Naive thymus-derived CD4-positive, alpha-beta T cell (primary cell): ENCODE measurements at regions not wholly inside any gene's neighbourhood (a gene's known extent, or its start where the extent isn't known, plus 50 kb on each side); places are given as distances from the start of the nearest gene placed in this dataset.

Experiments used
- ATAC-seq: fragments of 150-1000 bp; cut with Tn5 transposase; 2 replicates; pipeline ENCODE4 v1.10.0; 2021; ENCODE audit warnings: mild to moderate bottlenecking, moderate library complexity
- CTCF ChIA-PET: fragments of 350-600 bp; sonication (Branson Sonifier 250); formaldehyde crosslinking; loops from one replicate; lab custom pipeline; 2021; ENCODE audit warnings: antibody characterized with exemption; lab: Charles Lee
- POLR2A ChIA-PET: fragments of 350-600 bp; sonication (Branson Sonifier 250); formaldehyde crosslinking; loops from one replicate; lab custom pipeline; 2021; ENCODE audit warnings: antibody characterized with exemption, inconsistent platforms; lab: Charles Lee
- DNase-seq, 9 donors: peaks; one replicate each; pipeline versions ENCODE4 v3.0.0 to v3.0.0-alpha.2; 2020 to 2022; ENCODE audit warnings: mixed read lengths in 1 of 9
- H3K27ac ChIP-seq: one replicate; pipeline ENCODE4 v1.7.0; 2013; ENCODE audit warnings: mild to moderate bottlenecking, low read depth, low read length, moderate library complexity
- H3K27me3 ChIP-seq, 2 donors: one replicate each; pipeline ENCODE4 v1.7.0; 2013; ENCODE audit warnings: low read length in 2 of 2, mild to moderate bottlenecking in 2 of 2, moderate library complexity in 2 of 2; ENCODE audit not compliant: control insufficient read depth in 2 of 2, insufficient read depth in 2 of 2
- H3K36me3 ChIP-seq, 3 experiments: 1 replicate in 2 of 3; 2 replicates in 1 of 3; pipeline ENCODE4 v1.7.0; 2013; ENCODE audit warnings: low read length in 3 of 3, mild to moderate bottlenecking in 3 of 3, moderate library complexity in 1 of 3; ENCODE audit not compliant: insufficient read depth in 3 of 3, control insufficient read depth in 2 of 3
- H3K4me1 ChIP-seq, 2 donors: one replicate each; pipeline ENCODE4 v1.7.0; 2013; ENCODE audit warnings: low read length in 2 of 2, mild to moderate bottlenecking in 2 of 2, moderate library complexity in 1 of 2; ENCODE audit not compliant: control insufficient read depth in 2 of 2, insufficient read depth in 2 of 2
- H3K4me3 ChIP-seq: 2 replicates; pipeline ENCODE4 v1.7.0; 2013; ENCODE audit warnings: mild to moderate bottlenecking, low read length
- H3K9me3 ChIP-seq, 3 experiments: 1 replicate in 2 of 3; 2 replicates in 1 of 3; pipeline ENCODE4 v1.7.0; 2013; ENCODE audit warnings: low read length in 3 of 3; ENCODE audit not compliant: control insufficient read depth in 2 of 3
- H3K27ac Mint-ChIP-seq, 9 donors: one replicate each; pipeline ENCODE4 v1.8.0; 2020 to 2022; ENCODE audit warnings: mixed read lengths in 9 of 9, mild to moderate bottlenecking in 8 of 9, moderate library complexity in 5 of 9, inconsistent platforms in 2 of 9
- H3K27me3 Mint-ChIP-seq, 5 donors: one replicate each; pipeline ENCODE4 v1.8.0; 2021 to 2022; ENCODE audit warnings: mixed read lengths in 5 of 5, mild to moderate bottlenecking in 1 of 5
- H3K36me3 Mint-ChIP-seq, 5 donors: one replicate each; pipeline ENCODE4 v1.8.0; 2020 to 2022; ENCODE audit warnings: mixed read lengths in 5 of 5, mild to moderate bottlenecking in 3 of 5, inconsistent platforms in 1 of 5
- H3K4me1 Mint-ChIP-seq, 7 donors: one replicate each; pipeline ENCODE4 v1.8.0; 2020 to 2022; ENCODE audit warnings: mixed read lengths in 7 of 7, mild to moderate bottlenecking in 3 of 7, inconsistent platforms in 1 of 7
- H3K4me3 Mint-ChIP-seq, 10 donors: one replicate each; pipeline ENCODE4 v1.8.0; 2020 to 2022; ENCODE audit warnings: mild to moderate bottlenecking in 10 of 10, mixed read lengths in 10 of 10, moderate library complexity in 6 of 10, inconsistent platforms in 2 of 10
- H3K9me3 Mint-ChIP-seq, 11 donors: one replicate each; pipeline ENCODE4 v1.8.0; 2020 to 2022; ENCODE audit warnings: mixed read lengths in 11 of 11, mild to moderate bottlenecking in 4 of 11, inconsistent platforms in 1 of 11, moderate library complexity in 1 of 11
- intact Hi-C, 2 donors: fragments of 100-400 bp; cut with micrococcal nuclease; formaldehyde crosslinking; loops; one replicate each; pipeline ENCODE4 v1.15.1; 2023

- H3K36me3 ChIP-seq, result no peaks in the 10 kb centered on the region
- no peak overlapping the region for H3K27ac ChIP-seq
- H3K4me3 ChIP-seq, result no peak overlapping the region
- Mint-ChIP-seq H3K4me1 (no peaks in the 10 kb centered on the region), H3K27ac (no peak overlapping the region), H3K4me3 (no peak overlapping the region), H3K27me3 (no peaks in the 10 kb centered on the region), H3K36me3 (no peaks in the 10 kb centered on the region), H3K9me3 (peaks cover 0 to 9% (median 4%) of the 10 kb centered on the region in 11 donors)
- intact Hi-C loops, result no loop called here
- POLR2A ChIA-PET, result no interaction called here
- H3K4me1 ChIP-seq, result no peaks in the 10 kb centered on the region
- ATAC-seq, result no peak
- H3K9me3 ChIP-seq, result no peaks in the 10 kb centered on the region
- CTCF ChIA-PET, result no interaction called here
- DNase-seq, result no peak
- no peaks in the 10 kb centered on the region for H3K27me3 ChIP-seq
These were observed 407.3 kb downstream of the FAT4 start for GRCh38 chr4:125722009-125722408.

GRCh38 chr4:125725957-125726525, 411.3 kb downstream of the FAT4 start:
- DNase-seq, result no peak
- H3K36me3 Mint-ChIP-seq, result no peaks in the 10 kb centered on the region
- H3K27me3 ChIP-seq, result no peaks in the 10 kb centered on the region
- intact Hi-C loops, result no loop called here
- H3K27me3 Mint-ChIP-seq, result no peaks in the 10 kb centered on the region
- CTCF ChIA-PET, result no interaction called here
- H3K27ac Mint-ChIP-seq, result no peak overlapping the region
- H3K4me3 Mint-ChIP-seq, result no peak overlapping the region
- no peak for ATAC-seq
- POLR2A ChIA-PET, result no interaction called here
- peaks cover 0 to 7% (median 0%) of the 10 kb centered on the region in 11 donors for H3K9me3 Mint-ChIP-seq
- H3K9me3 ChIP-seq, result no peaks in the 10 kb centered on the region
- no peaks in the 10 kb centered on the region for H3K4me1 Mint-ChIP-seq
- no peak overlapping the region for H3K27ac ChIP-seq
- no peaks in the 10 kb centered on the region for H3K36me3 ChIP-seq
- H3K4me1 ChIP-seq, result no peaks in the 10 kb centered on the region
- no peak overlapping the region for H3K4me3 ChIP-seq

DNA sequence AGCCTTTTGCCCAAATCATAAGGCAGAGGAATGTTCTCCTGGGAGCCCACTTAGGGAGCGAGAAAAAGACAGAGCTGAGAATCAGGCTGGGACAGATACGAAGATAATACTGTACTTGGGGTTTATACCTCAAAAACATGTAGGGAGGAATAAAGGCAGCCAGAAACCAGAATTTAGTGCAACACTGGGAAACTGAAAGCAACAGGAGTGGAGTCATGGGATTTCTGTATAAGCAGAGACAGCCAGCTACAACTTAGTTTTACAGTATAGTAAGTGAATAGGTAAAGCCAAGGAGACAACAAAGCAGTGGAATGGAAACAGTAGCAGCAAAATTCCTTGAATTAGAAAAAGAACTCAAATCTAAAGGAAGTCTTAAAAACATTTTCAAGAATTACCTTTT, 413.2 kb downstream of the FAT4 start:
- Histone ChIP-seq H3K4me1 (no peaks in the 10 kb centered on the region), H3K27me3 (no peaks in the 10 kb centered on the region), H3K36me3 (no peaks in the 10 kb centered on the region), H3K4me3 (no peak overlapping the region), H3K27ac (no peak overlapping the region), H3K9me3 (no peaks in the 10 kb centered on the region)
- no peaks in the 10 kb centered on the region for H3K36me3 Mint-ChIP-seq
- ChIA-PET CTCF (no interaction called here), POLR2A (no interaction called here)
- H3K27ac Mint-ChIP-seq, result no peak overlapping the region
- DNase-seq (no peak), ATAC-seq (no peak)
- H3K4me1 Mint-ChIP-seq, result no peaks in the 10 kb centered on the region
- no peak overlapping the region for H3K4me3 Mint-ChIP-seq
- intact Hi-C loops, result no loop called here
- peaks cover 0 to 8% (median under 1%) of the 10 kb centered on the region in 11 donors for H3K9me3 Mint-ChIP-seq
- H3K27me3 Mint-ChIP-seq, result no peaks in the 10 kb centered on the region

GRCh38 chr4:125728568-125728967, 413.8 kb downstream of the FAT4 start:
- no peak overlapping the region for H3K4me3 Mint-ChIP-seq
- peaks cover 0 to 5% (median 0%) of the 10 kb centered on the region in 5 donors for H3K27me3 Mint-ChIP-seq
- no peak for DNase-seq

GRCh38 chr4:125729171-125729570, 414.4 kb downstream of the FAT4 start:
- Histone ChIP-seq H3K36me3 (no peaks in the 10 kb centered on the region), H3K9me3 (no peaks in the 10 kb centered on the region), H3K27me3 (no peaks in the 10 kb centered on the region), H3K4me1 (no peaks in the 10 kb centered on the region), H3K4me3 (no peak overlapping the region), H3K27ac (no peak overlapping the region)
- DNase-seq (no peak), ATAC-seq (no peak)
- H3K4me3 Mint-ChIP-seq, result no peak overlapping the region
- POLR2A ChIA-PET, result no interaction called here
- H3K9me3 Mint-ChIP-seq, result peaks cover 0 to 10% (median 0%) of the 10 kb centered on the region in 11 donors
- CTCF ChIA-PET, result no interaction called here
- intact Hi-C loops, result no loop called here
- H3K27me3 Mint-ChIP-seq, result peaks cover 0 to 5% (median 0%) of the 10 kb centered on the region in 5 donors
- H3K4me1 Mint-ChIP-seq, result no peaks in the 10 kb centered on the region
- H3K36me3 Mint-ChIP-seq, result no peaks in the 10 kb centered on the region
- H3K27ac Mint-ChIP-seq, result no peak overlapping the region

More at GRCh38 chr4:125728568-125728967, 413.8 kb downstream of the FAT4 start:
- no peaks in the 10 kb centered on the region for H3K27me3 ChIP-seq
- Mint-ChIP-seq H3K4me1 (no peaks in the 10 kb centered on the region), H3K27ac (no peak overlapping the region), H3K36me3 (no peaks in the 10 kb centered on the region), H3K9me3 (peaks cover 0 to 10% (median 1%) of the 10 kb centered on the region in 11 donors)
- POLR2A ChIA-PET, result no interaction called here
- no peak for ATAC-seq
- CTCF ChIA-PET, result no interaction called here
- H3K4me1 ChIP-seq, result no peaks in the 10 kb centered on the region
- H3K36me3 ChIP-seq, result no peaks in the 10 kb centered on the region
- H3K9me3 ChIP-seq, result no peaks in the 10 kb centered on the region
- no peak overlapping the region for H3K27ac ChIP-seq
- no peak overlapping the region for H3K4me3 ChIP-seq
- intact Hi-C loops, result no loop called here

DNA sequence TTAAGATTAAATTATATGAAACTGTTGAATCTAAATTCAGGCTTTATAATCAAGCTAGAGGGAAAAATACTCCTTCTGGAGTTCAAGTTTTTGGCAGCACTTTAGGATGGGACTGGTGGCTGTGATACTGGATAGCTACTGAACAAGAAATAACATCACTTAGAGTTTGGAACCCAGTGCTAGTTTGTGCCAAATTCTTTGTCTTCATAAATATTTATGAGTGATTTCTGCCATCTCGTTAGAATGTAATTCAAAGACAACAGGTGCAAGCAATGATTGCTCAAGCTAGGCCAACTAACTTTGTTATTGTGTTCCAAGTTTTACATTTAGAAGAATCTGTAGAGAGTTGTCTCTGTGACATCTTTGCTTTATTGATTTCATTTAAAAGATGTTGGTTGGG, 417.9 kb downstream of the FAT4 start:
- no peak overlapping the region for H3K27ac Mint-ChIP-seq
- Histone ChIP-seq H3K9me3 (no peaks in the 10 kb centered on the region), H3K36me3 (no peaks in the 10 kb centered on the region), H3K27me3 (no peaks in the 10 kb centered on the region), H3K4me1 (no peaks in the 10 kb centered on the region), H3K27ac (no peak overlapping the region), H3K4me3 (no peak overlapping the region)
- peaks cover 0 to 10% (median 5%) of the 10 kb centered on the region in 11 donors for H3K9me3 Mint-ChIP-seq
- peaks cover 0 to 5% (median 0%) of the 10 kb centered on the region in 5 donors for H3K27me3 Mint-ChIP-seq
- intact Hi-C loops, result no loop called here
- no peak for ATAC-seq
- ChIA-PET CTCF (no interaction called here), POLR2A (no interaction called here)
- H3K36me3 Mint-ChIP-seq, result no peaks in the 10 kb centered on the region
- no peak for DNase-seq
- no peak overlapping the region for H3K4me3 Mint-ChIP-seq
- H3K4me1 Mint-ChIP-seq, result no peaks in the 10 kb centered on the region

- CTCF ChIA-PET, result no interaction called here
- Mint-ChIP-seq H3K27ac (no peak overlapping the region), H3K27me3 (peaks cover 0 to 5% (median 0%) of the 10 kb centered on the region in 5 donors), H3K4me1 (no peaks in the 10 kb centered on the region), H3K4me3 (no peak overlapping the region), H3K36me3 (no peaks in the 10 kb centered on the region), H3K9me3 (peaks cover 0 to 14% (median 4%) of the 10 kb centered on the region in 11 donors)
- Histone ChIP-seq H3K27me3 (no peaks in the 10 kb centered on the region), H3K36me3 (no peaks in the 10 kb centered on the region), H3K4me3 (no peak overlapping the region), H3K27ac (no peak overlapping the region), H3K4me1 (no peaks in the 10 kb centered on the region), H3K9me3 (no peaks in the 10 kb centered on the region)
- ATAC-seq (no peak), DNase-seq (no peak)
- POLR2A ChIA-PET, result no interaction called here
- intact Hi-C loops, result no loop called here
These were observed 419.7 kb downstream of the FAT4 start for GRCh38 chr4:125734504-125734903.
